HepG2 (cell line): ENCODE measurements at regions not wholly inside any gene's neighbourhood (a gene's known extent, or its start where the extent isn't known, plus 50 kb on each side); places are given as distances from the start of the nearest gene placed in this dataset.

ENCODE experiments used
- DMTF1 ChIP-seq: sonication (generic); formaldehyde crosslinking; IDR thresholded peaks from 2 replicates; pipeline ENCODE4 v1.4.0; 2020; ENCODE audit warnings: mild to moderate bottlenecking, missing genetic modification reagents
- ELF3 ChIP-seq: IDR thresholded peaks from 2 replicates; pipeline ENCODE4 v1.6.1; 2016; ENCODE audit warnings: missing genetic modification reagents, missing compliant biosample characterization
- FOXK2 ChIP-seq: fragments of 450-650 bp; IDR thresholded peaks from 2 replicates; pipeline ENCODE4 v1.6.1; 2016
- FOXO1 ChIP-seq: sonication (generic); formaldehyde crosslinking; IDR thresholded peaks from 2 replicates; pipeline ENCODE4 v1.4.0; 2020; ENCODE audit warnings: missing genetic modification reagents
- GABPB1 ChIP-seq: IDR thresholded peaks from 2 replicates; pipeline ENCODE4 v1.6.1; 2016; ENCODE audit warnings: mild to moderate bottlenecking, missing genetic modification reagents, moderate library complexity, missing compliant biosample characterization
- HDAC2 ChIP-seq: sonication (generic); formaldehyde crosslinking; IDR thresholded peaks from 2 replicates; pipeline ENCODE4 v1.4.0; 2020; ENCODE audit warnings: missing genetic modification reagents
- HMG20B ChIP-seq: conservative IDR thresholded peaks from 2 replicates; pipeline ENCODE4 v1.6.1; 2016; ENCODE audit warnings: missing genetic modification reagents, missing compliant biosample characterization
- HNF4A ChIP-seq: sonication (generic); formaldehyde crosslinking; IDR thresholded peaks from 2 replicates; pipeline ENCODE4 v1.4.0; 2020; ENCODE audit warnings: missing genetic modification reagents
- MXD3 ChIP-seq: IDR thresholded peaks from 2 replicates; pipeline ENCODE4 v1.6.1; 2016; ENCODE audit warnings: mild to moderate bottlenecking, missing biosample characterization, missing genetic modification reagents
- NCOA2 ChIP-seq: sonication (generic); formaldehyde crosslinking; IDR thresholded peaks from 2 replicates; pipeline ENCODE4 v1.8.0; 2022; ENCODE audit warnings: inconsistent platforms
- PHF8 ChIP-seq: sonication (generic); formaldehyde crosslinking; IDR thresholded peaks from 2 replicates; pipeline ENCODE4 v1.5.0; 2020; ENCODE audit warnings: missing genetic modification reagents
- RAD21 ChIP-seq: fragments of 450-650 bp; formaldehyde crosslinking; IDR thresholded peaks from 2 replicates; pipeline ENCODE4 v1.5.0; 2020; ENCODE audit warnings: mild to moderate bottlenecking
- RFXANK ChIP-seq: IDR thresholded peaks from 2 replicates; pipeline ENCODE4 v1.6.1; 2016
- RXRB ChIP-seq: IDR thresholded peaks from 2 replicates; pipeline ENCODE4 v1.6.1; 2016; ENCODE audit warnings: borderline replicate concordance, missing genetic modification reagents, missing compliant biosample characterization
- TEAD3 ChIP-seq: optimal IDR thresholded peaks from 2 replicates; pipeline ENCODE3; 2016; ENCODE audit warnings: borderline replicate concordance
- TFAP4 ChIP-seq: sonication (generic); IDR thresholded peaks from 2 replicates; pipeline ENCODE4 v1.6.1; 2016; ENCODE audit warnings: low read depth, borderline replicate concordance
- ZBTB2 ChIP-seq: sonication (generic); formaldehyde crosslinking; IDR thresholded peaks from 2 replicates; pipeline ENCODE4 v1.8.0; 2022; ENCODE audit warnings: low read depth, missing genetic modification reagents
- ZBTB26 ChIP-seq: IDR thresholded peaks from 2 replicates; pipeline ENCODE4 v1.6.1; 2016; ENCODE audit warnings: missing compliant biosample characterization, missing genetic modification reagents, borderline replicate concordance
- ZFX ChIP-seq: sonication (generic); formaldehyde crosslinking; IDR thresholded peaks from 2 replicates; pipeline ENCODE4 v1.4.0; 2020; ENCODE audit warnings: mild to moderate bottlenecking, low read depth, missing genetic modification reagents, moderate library complexity
- ZNF281 ChIP-seq: sonication (generic); formaldehyde crosslinking; IDR thresholded peaks from 2 replicates; pipeline ENCODE4 v1.4.0; 2020; ENCODE audit warnings: missing genetic modification reagents, borderline replicate concordance
- ZNF44 ChIP-seq: sonication (generic); formaldehyde crosslinking; IDR thresholded peaks from 2 replicates; pipeline ENCODE4 v1.5.1; 2020; ENCODE audit warnings: mild to moderate bottlenecking, missing genetic modification reagents
- ZNF660 ChIP-seq: sonication (generic); formaldehyde crosslinking; IDR thresholded peaks from 2 replicates; pipeline ENCODE4 v1.5.1; 2020; ENCODE audit warnings: mild to moderate bottlenecking, low read depth, missing genetic modification reagents, borderline replicate concordance

- TF ChIP-seq ZNF660 (CRISPR knock-in tag) (no peak), ELF3 (CRISPR knock-in tag) (0 out of 2 replicates have a peak, but pooled peaks have one; percentile 33), MXD3 (CRISPR knock-in tag) (no peak), PHF8 (CRISPR knock-in tag) (no peak), ZNF281 (CRISPR knock-in tag) (peak; percentile 79), FOXO1 (CRISPR knock-in tag) (0 out of 2 replicates have a peak, but pooled peaks have one; percentile 17), RFXANK (0 out of 2 replicates have a peak, but pooled peaks have one; percentile 34), HMG20B (0 out of 2 replicates have a peak, but pooled peaks have one; percentile 44), FOXK2 (no peak), ZNF44 (CRISPR knock-in tag) (no peak), HDAC2 (CRISPR knock-in tag) (0 out of 2 replicates have a peak, but pooled peaks have one; percentile 58), ZBTB2 (CRISPR knock-in tag) (no peak), ZFX (CRISPR knock-in tag) (0 out of 2 replicates have a peak, but pooled peaks have one; percentile 31), RXRB (CRISPR knock-in tag) (peak; percentile 58; the same call in 1 of the 2 replicates), DMTF1 (no peak), TEAD3 (peak; percentile 57), TFAP4 (0 out of 2 replicates have a peak, but pooled peaks have one; percentile 8), NCOA2 (0 out of 2 replicates have a peak, but pooled peaks have one; percentile 28), HNF4A (CRISPR knock-in tag) (peak; percentile 41), GABPB1 (CRISPR knock-in tag) (peak; percentile 20; the same call in 1 of the 2 replicates), RAD21 (CRISPR knock-in tag) (peak; percentile 72), ZBTB26 (0 out of 2 replicates have a peak, but pooled peaks have one; percentile 56)
These were observed 97.3 kb upstream of the AKIP1 start (continued) for GRCh38 chr11:8813658-8814057.
